ENCODE measurements at regions not wholly inside any gene's neighbourhood (a gene's known extent, or its start where the extent isn't known, plus 50 kb on each side); places are given as distances from the start of the nearest gene placed in this dataset.
A peak's percentile ranks its signal among the peaks of the same experiment; 100 is the strongest.

DNA sequence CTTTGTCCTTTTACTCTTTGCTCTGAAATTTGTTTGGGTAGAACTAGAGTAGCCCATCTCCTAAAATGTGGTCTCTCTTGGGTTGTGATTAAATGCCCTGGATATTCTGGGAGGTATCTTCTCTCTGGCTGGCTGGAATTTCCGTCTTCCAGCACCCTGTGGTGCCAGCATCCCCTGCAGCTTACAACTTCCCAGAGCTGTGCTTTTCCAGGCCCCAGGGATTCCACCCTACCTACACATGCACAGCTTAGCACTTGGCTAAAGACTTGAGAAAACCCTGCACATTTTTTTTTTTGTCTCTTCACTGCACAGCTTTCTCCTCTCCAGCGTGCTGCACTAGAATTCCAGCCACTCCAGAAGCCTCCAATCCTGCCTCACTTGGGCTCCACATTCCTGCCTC is 334.7 kb downstream of the IRS2 start:
- Histone ChIP-seq H3K79me2 (ENCODE audit: control insufficient read depth, insufficient read depth, low read length, poor library complexity) (no peaks in the 10 kb centered on the region), H2AK5ac (ENCODE audit: low read length) (no peak overlapping the region), H2BK120ac (ENCODE audit: insufficient read depth, low read length, poor library complexity) (no peak overlapping the region), H2BK5ac (ENCODE audit: low read depth, low read length, poor library complexity) (no peak overlapping the region), H3K4me2 (ENCODE audit: low read length) (no peak overlapping the region), H3K4ac (ENCODE audit: low read depth, low read length) (no peak overlapping the region), H3K4me1 (ENCODE audit: control insufficient read depth in 1 of 2, insufficient read depth in 2 of 2, low read length in 2 of 2) (no peaks in the 10 kb centered on the region), H3K23ac (ENCODE audit: low read length) (no peak overlapping the region), H3K27ac (ENCODE audit: low read depth, low read length) (no peak overlapping the region), H4K91ac (ENCODE audit: low read depth, low read length) (no peak overlapping the region), H3K18ac (ENCODE audit: low read length) (no peak overlapping the region), H3K27me3 (ENCODE audit: insufficient read depth, low read length) (no peaks in the 10 kb centered on the region), H2AFZ (ENCODE audit: insufficient read depth, low read length, poor library complexity) (no peak overlapping the region), H2BK12ac (ENCODE audit: low read length) (no peak overlapping the region), H3K14ac (ENCODE audit: low read length) (no peak overlapping the region), H3K4me3 (ENCODE audit: low read depth, low read length) (no peak overlapping the region), H3K9ac (ENCODE audit: low read length) (no peak overlapping the region), H3K79me1 (ENCODE audit: low read length) (no peaks in the 10 kb centered on the region), H3K36me3 (ENCODE audit: control insufficient read depth in 1 of 2, insufficient read depth in 2 of 2, low read length in 2 of 2) (no peaks in the 10 kb centered on the region), H3K9me3 (ENCODE audit: insufficient read depth, low read depth, low read length) (peaks cover 7% of the 10 kb centered on the region), H4K12ac (ENCODE audit: low read depth, low read length) (no peak overlapping the region), H4K8ac (ENCODE audit: low read depth, low read length) (no peak overlapping the region)
- WGBS (ENCODE audit: extremely low coverage, insufficient coverage, insufficient read length): no CpG with 5 or more reads among the region's 2 CpGs
- no peak for DNase-seq

DNA sequence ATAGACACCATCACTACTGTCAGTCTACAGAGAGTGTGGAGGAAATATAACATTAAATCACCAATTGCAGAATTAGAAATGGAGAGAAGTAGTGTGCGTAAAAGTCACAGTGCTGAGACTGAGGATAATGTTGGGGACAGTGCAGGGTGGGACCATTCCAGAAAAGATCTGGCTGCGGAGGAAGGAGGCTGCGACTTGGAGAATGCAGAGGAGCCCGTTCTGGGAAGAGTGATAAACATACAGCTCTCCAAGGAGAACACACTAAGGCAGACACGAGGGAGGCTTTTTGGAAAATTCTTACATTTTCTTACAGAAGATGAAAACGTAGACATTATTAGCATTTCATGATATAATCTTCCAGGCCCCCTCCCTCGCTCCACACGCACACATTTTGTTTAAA is 337.8 kb downstream of the IRS2 start:
- H3K9me3 ChIP-seq (ENCODE audit: insufficient read depth, low read depth, low read length): peaks cover 10% of the 10 kb centered on the region
- no peak overlapping the region for H3K23ac ChIP-seq (ENCODE audit: low read length)
- no peak overlapping the region for H3K4me2 ChIP-seq (ENCODE audit: low read length)
- no peaks in the 10 kb centered on the region for H3K27me3 ChIP-seq (ENCODE audit: insufficient read depth, low read length)
- H3K79me2 ChIP-seq (ENCODE audit: control insufficient read depth, insufficient read depth, low read length, poor library complexity): no peaks in the 10 kb centered on the region
- H3K27ac ChIP-seq (ENCODE audit: low read depth, low read length): no peak overlapping the region
- no peak overlapping the region for H2AFZ ChIP-seq (ENCODE audit: insufficient read depth, low read length, poor library complexity)
- no peak overlapping the region for H2BK120ac ChIP-seq (ENCODE audit: insufficient read depth, low read length, poor library complexity)
- H3K4ac ChIP-seq (ENCODE audit: low read depth, low read length): no peak overlapping the region
- no peak for DNase-seq
- H3K79me1 ChIP-seq (ENCODE audit: low read length): no peaks in the 10 kb centered on the region
- WGBS (ENCODE audit: extremely low coverage, insufficient coverage, insufficient read length): no CpG with 5 or more reads among the region's 8 CpGs
- no peak overlapping the region for H3K18ac ChIP-seq (ENCODE audit: low read length)
- H2BK5ac ChIP-seq (ENCODE audit: low read depth, low read length, poor library complexity): no peak overlapping the region
- no peak overlapping the region for H3K4me3 ChIP-seq (ENCODE audit: low read depth, low read length)
- no peaks in the 10 kb centered on the region for H3K4me1 ChIP-seq (ENCODE audit: control insufficient read depth in 1 of 2, insufficient read depth in 2 of 2, low read length in 2 of 2)
- H2AK5ac ChIP-seq (ENCODE audit: low read length): no peak overlapping the region
- no peak overlapping the region for H2BK12ac ChIP-seq (ENCODE audit: low read length)
- H4K91ac ChIP-seq (ENCODE audit: low read depth, low read length): no peak overlapping the region
- no peak overlapping the region for H3K9ac ChIP-seq (ENCODE audit: low read length)
- H4K12ac ChIP-seq (ENCODE audit: low read depth, low read length): no peak overlapping the region
- no peak overlapping the region for H3K14ac ChIP-seq (ENCODE audit: low read length)
- H4K8ac ChIP-seq (ENCODE audit: low read depth, low read length): no peak overlapping the region
- H3K36me3 ChIP-seq (ENCODE audit: control insufficient read depth in 1 of 2, insufficient read depth in 2 of 2, low read length in 2 of 2): no peaks in the 10 kb centered on the region

- no peak overlapping the region for H2AK5ac ChIP-seq (ENCODE audit: low read length)
- H3K36me3 ChIP-seq (ENCODE audit: control insufficient read depth in 1 of 2, insufficient read depth in 2 of 2, low read length in 2 of 2): no peaks in the 10 kb centered on the region
- no peaks in the 10 kb centered on the region for H3K79me2 ChIP-seq (ENCODE audit: control insufficient read depth, insufficient read depth, low read length, poor library complexity)
- DNase-seq: no peak
- no peak overlapping the region for H2BK120ac ChIP-seq (ENCODE audit: insufficient read depth, low read length, poor library complexity)
- no peak overlapping the region for H3K23ac ChIP-seq (ENCODE audit: low read length)
- no peak overlapping the region for H3K18ac ChIP-seq (ENCODE audit: low read length)
- H4K12ac ChIP-seq (ENCODE audit: low read depth, low read length): no peak overlapping the region
- H3K9me3 ChIP-seq (ENCODE audit: insufficient read depth, low read depth, low read length): peaks cover 10% of the 10 kb centered on the region
- no CpG with 5 or more reads among the region's 4 CpGs for WGBS (ENCODE audit: extremely low coverage, insufficient coverage, insufficient read length)
- no peak overlapping the region for H2AFZ ChIP-seq (ENCODE audit: insufficient read depth, low read length, poor library complexity)
- H3K4me1 ChIP-seq (ENCODE audit: control insufficient read depth in 1 of 2, insufficient read depth in 2 of 2, low read length in 2 of 2): no peaks in the 10 kb centered on the region
- H4K91ac ChIP-seq (ENCODE audit: low read depth, low read length): no peak overlapping the region
- no peak overlapping the region for H3K4me2 ChIP-seq (ENCODE audit: low read length)
- no peak overlapping the region for H3K9ac ChIP-seq (ENCODE audit: low read length)
- no peak overlapping the region for H2BK12ac ChIP-seq (ENCODE audit: low read length)
- no peak overlapping the region for H4K8ac ChIP-seq (ENCODE audit: low read depth, low read length)
- no peak overlapping the region for H2BK5ac ChIP-seq (ENCODE audit: low read depth, low read length, poor library complexity)
- H3K4me3 ChIP-seq (ENCODE audit: low read depth, low read length): no peak overlapping the region
- H3K14ac ChIP-seq (ENCODE audit: low read length): no peak overlapping the region
- H3K79me1 ChIP-seq (ENCODE audit: low read length): no peaks in the 10 kb centered on the region
- no peaks in the 10 kb centered on the region for H3K27me3 ChIP-seq (ENCODE audit: insufficient read depth, low read length)
- H3K27ac ChIP-seq (ENCODE audit: low read depth, low read length): no peak overlapping the region
- no peak overlapping the region for H3K4ac ChIP-seq (ENCODE audit: low read depth, low read length)
Measured at GRCh38 chr13:109447667-109448066, 338.7 kb downstream of the IRS2 start.

- H3K4me1 ChIP-seq (ENCODE audit: control insufficient read depth in 1 of 2, insufficient read depth in 2 of 2, low read length in 2 of 2): no peaks in the 10 kb centered on the region
- no peak overlapping the region for H2AFZ ChIP-seq (ENCODE audit: insufficient read depth, low read length, poor library complexity)
- H3K23ac ChIP-seq (ENCODE audit: low read length): no peak overlapping the region
- no peak overlapping the region for H3K14ac ChIP-seq (ENCODE audit: low read length)
- no peak overlapping the region for H2BK120ac ChIP-seq (ENCODE audit: insufficient read depth, low read length, poor library complexity)
- no peaks in the 10 kb centered on the region for H3K79me2 ChIP-seq (ENCODE audit: control insufficient read depth, insufficient read depth, low read length, poor library complexity)
- no peak overlapping the region for H3K4me2 ChIP-seq (ENCODE audit: low read length)
- no peak overlapping the region for H2BK5ac ChIP-seq (ENCODE audit: low read depth, low read length, poor library complexity)
- H3K18ac ChIP-seq (ENCODE audit: low read length): no peak overlapping the region
- no peak overlapping the region for H4K8ac ChIP-seq (ENCODE audit: low read depth, low read length)
- no peak overlapping the region for H3K4ac ChIP-seq (ENCODE audit: low read depth, low read length)
- no CpG with 5 or more reads among the region's 4 CpGs for WGBS (ENCODE audit: extremely low coverage, insufficient coverage, insufficient read length)
- no peaks in the 10 kb centered on the region for H3K9me3 ChIP-seq (ENCODE audit: insufficient read depth, low read depth, low read length)
- no peak overlapping the region for H4K91ac ChIP-seq (ENCODE audit: low read depth, low read length)
- H2BK12ac ChIP-seq (ENCODE audit: low read length): no peak overlapping the region
- H3K36me3 ChIP-seq (ENCODE audit: control insufficient read depth in 1 of 2, insufficient read depth in 2 of 2, low read length in 2 of 2): no peaks in the 10 kb centered on the region
- H3K4me3 ChIP-seq (ENCODE audit: low read depth, low read length): no peak overlapping the region
- DNase-seq: peak; percentile 12 to 60
- H2AK5ac ChIP-seq (ENCODE audit: low read length): no peak overlapping the region
- no peak overlapping the region for H3K27ac ChIP-seq (ENCODE audit: low read depth, low read length)
- H3K9ac ChIP-seq (ENCODE audit: low read length): no peak overlapping the region
- no peaks in the 10 kb centered on the region for H3K27me3 ChIP-seq (ENCODE audit: insufficient read depth, low read length)
- no peaks in the 10 kb centered on the region for H3K79me1 ChIP-seq (ENCODE audit: low read length)
- H4K12ac ChIP-seq (ENCODE audit: low read depth, low read length): no peak overlapping the region
Measured at GRCh38 chr13:109440320-109440719, 346.1 kb downstream of the IRS2 start.

Data from trophoblast cell (in vitro differentiated cells and primary cell).